Amygdala (tissue), 56 donors: ENCODE measurements at regions not wholly inside any gene's neighbourhood (a gene's known extent, or its start where the extent isn't known, plus 50 kb on each side); places are given as distances from the start of the nearest gene placed in this dataset.
"Not testable (repeated sequence)": the region's sequence is repeated elsewhere in the genome, so short reads cannot be mapped to it uniquely, and the experiment has no call there.

ENCODE experiments used
- DNase-seq, 56 donors: peaks; one replicate each; lab custom pipeline; 2025; lab: John Stamatoyannopoulos, UW

DNA sequence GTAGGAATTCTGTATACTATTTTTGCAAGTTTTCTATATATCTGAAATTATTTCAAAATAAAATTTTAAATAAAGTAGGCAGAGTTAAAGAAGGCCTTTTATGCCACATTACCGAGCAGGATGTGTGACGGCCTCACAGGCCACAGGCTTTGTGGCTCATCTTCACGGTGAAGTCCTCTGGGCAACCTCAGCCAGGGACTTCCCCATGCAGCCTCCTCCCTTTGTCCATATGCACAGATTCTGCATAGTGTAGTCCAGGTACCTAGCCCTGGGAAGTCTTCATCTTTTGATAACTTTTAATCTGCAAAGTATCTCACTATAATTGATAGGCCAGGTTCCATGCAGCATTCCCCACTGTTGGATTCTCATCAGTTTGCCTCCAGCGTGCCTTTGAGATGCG, 62.8 kb downstream of the ARHGAP11B start:
- DNase-seq, result not testable (repeated sequence)

- DNase-seq, result not testable (repeated sequence)
Observed at GRCh38 chr15:30690153-30690552, 64.2 kb downstream of the ARHGAP11B start.

DNA sequence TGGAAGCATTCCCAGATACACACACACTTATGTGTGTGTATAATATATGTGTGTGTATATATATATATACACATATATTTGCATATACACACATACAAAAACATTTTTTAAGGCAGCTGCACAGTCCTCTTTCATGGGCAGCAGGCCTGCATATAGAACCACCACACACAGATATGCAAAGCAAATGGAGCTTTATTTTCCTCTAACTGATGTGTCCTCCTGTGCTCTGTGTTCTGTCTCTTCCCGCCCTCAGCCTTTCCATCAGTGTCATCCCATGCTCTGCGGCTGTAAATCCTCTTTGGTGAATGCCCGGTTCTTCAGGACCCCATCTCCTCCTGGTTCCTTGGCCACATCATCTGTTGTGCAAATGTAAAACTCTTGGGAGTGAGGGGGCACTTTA, 69.9 kb downstream of the ARHGAP11B start:
- DNase-seq, result not testable (repeated sequence)

- not testable (repeated sequence) for DNase-seq
Observed at GRCh38 chr15:30696439-30697314, 70.7 kb downstream of the ARHGAP11B start.

- not testable (repeated sequence) for DNase-seq
Observed at GRCh38 chr15:30697315-30697685, 71.4 kb downstream of the ARHGAP11B start.

DNA sequence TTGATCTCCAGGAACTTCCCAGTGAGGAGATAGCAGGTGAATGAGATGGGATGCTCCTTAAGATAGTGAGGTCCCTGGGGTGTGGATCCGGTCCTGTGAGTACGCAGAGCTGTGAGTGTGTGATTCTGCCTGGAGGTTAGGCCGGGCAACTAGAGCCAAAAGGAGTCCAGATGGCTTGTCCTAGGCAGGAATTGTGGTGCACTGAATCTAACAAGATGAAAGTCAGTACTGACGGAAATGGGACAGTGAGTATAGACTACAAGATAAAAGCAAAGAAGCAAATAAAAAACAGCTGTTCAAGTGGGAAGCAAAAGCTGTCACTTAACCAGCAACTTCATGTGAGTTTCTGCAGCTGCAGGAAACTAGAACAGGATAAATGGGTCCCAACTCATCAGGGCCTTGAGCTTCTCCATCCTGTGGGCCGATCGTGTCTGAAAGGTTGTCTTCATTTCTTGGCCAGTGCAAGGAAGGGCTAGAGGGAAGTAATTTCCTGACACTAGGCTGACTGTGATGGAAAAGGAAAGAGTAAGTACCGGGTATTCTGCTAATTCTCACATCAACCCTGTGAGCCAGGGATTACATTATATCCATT, 74.2 kb downstream of the ARHGAP11B start:
- not testable (repeated sequence) for DNase-seq

- DNase-seq, result not testable (repeated sequence)
Observed at GRCh38 chr15:30707976-30708685, 82.2 kb downstream of the ARHGAP11B start.

- DNase-seq, result not testable (repeated sequence)
Observed at GRCh38 chr15:30708809-30709208, 82.9 kb downstream of the ARHGAP11B start.

GRCh38 chr15:30718038-30718643, 92.2 kb downstream of the ARHGAP11B start:
- not testable (repeated sequence) for DNase-seq

GRCh38 chr15:30719363-30719762, 93.4 kb downstream of the ARHGAP11B start:
- DNase-seq, result not testable (repeated sequence)

GRCh38 chr15:30720825-30721224, 94.9 kb downstream of the ARHGAP11B start:
- not testable (repeated sequence) for DNase-seq

DNA sequence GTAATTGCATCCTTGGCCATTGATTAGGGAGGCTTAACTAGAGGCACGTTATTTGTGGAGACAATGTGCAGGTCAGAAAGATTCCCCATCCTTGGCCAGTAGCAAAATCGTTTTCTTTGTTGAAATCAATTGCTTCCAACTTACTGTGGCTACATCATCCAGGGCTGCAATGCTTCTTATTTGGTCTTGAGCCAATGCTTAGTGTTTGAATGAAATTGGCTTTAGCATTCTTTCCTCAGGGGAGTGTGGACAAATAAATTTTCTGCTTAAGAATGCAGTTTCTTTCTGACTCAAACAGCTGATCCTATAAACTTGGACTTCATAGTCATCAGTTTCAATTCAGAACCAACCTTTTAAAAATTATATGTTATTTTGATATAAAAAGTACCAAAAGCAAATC, 95.6 kb downstream of the ARHGAP11B start:
- DNase-seq, result not testable (repeated sequence)

DNA sequence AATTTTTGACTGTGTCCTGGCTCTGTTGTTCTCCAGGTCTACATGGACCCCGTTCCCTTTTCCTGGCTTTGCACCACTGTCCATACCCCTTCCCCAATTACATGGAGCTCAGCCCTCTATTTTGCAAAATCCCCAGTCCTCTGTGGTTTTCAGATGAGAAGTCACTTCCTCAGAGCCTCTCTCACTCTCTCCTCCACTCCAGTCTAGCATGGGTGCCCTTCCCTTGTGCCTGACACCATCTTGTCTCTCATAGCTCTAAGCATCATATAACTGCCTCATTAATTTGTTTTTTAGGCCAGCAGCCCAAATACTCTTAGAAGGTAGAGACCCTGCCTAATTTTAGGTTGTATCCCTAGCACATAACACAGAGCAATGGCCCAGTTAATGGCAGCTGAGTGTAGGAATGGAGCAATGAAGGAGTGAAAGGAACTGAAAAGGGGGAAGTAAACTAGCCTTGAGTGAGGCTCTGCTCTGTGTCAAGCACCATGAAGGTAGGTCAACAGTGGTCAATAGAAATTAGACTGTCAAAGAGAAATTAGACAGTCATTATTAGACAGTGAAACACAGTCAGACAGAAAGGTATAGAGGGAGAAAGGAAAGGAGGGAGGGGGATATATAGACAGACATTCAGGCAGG, 97.7 kb downstream of the ARHGAP11B start:
- DNase-seq, result not testable (repeated sequence)

DNA sequence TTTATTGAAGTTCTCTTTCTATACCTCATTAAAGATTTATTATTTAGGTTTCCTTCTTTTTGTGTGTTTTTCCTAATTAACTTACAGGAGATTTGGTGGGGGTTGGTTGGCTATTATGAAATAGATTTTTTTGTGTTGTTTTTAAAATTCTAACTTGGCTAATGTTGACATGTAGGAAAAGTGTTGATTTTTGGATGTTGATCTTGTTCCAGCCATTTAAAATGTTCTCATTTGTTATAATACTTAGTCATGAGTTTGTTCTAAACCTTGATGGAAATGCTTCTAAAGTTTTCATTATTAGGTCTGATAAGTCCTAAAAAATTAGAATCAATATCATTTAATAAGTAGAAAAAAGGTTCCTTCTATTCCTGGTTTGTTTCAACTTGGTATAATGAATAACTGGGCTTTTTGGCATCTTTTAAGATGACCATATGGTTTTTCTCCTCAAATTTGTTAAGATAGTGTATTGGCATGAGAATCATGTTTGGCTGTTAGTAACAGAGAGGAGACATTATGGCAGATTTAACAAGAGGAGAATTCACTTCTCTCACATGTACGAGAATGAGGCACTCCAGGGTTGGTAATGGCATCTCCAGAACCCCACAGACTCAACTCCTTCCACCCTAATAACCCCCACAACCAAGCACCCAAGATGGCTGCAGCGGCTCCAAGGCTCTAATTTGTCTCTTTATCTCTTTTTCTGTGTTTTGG, 104.1 kb downstream of the ARHGAP11B start:
- DNase-seq, result not testable (repeated sequence)

DNA sequence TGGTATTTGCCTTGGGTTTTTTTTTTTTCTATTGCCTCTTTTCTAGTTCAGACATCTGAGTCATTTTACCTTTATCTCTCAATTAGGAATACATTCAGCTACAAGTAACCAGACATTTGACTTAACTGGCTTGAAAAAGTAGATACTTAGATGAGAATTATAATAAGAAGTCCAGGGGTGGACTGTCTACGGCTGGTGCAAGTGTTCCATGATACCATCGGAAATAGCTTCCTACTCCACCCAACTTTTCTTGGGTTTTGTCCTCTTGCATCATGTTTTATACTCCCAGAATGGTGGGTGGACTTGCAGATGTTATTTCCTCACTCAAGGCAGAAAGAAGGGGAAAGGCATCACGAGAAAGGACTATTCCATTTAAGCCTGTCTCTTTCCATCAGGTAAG, 104.7 kb downstream of the ARHGAP11B start:
- DNase-seq, result not testable (repeated sequence)

DNA sequence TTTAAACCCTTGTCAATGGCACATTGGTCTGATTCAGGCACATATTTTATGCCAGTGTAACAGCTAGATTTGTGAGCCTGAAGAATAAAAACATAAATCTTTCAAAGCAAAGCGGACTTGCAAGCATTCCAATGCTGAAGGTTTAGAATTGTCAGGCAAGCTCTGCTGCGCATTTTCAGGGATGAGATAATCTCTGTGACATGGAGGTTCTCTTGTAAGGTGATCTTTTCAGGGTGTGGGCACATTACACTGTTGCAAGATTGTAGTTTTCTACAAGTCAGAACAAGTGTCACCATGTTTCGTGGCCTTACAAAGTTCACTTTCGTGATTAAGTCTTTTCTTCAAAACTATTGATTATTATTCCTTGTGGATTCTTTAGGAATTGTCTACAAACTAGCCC, 106.2 kb downstream of the ARHGAP11B start:
- not testable (repeated sequence) for DNase-seq

GRCh38 chr15:30735884-30736564, 110.1 kb downstream of the ARHGAP11B start:
- not testable (repeated sequence) for DNase-seq

- not testable (repeated sequence) for DNase-seq
Observed at GRCh38 chr15:30742796-30743195, 116.9 kb downstream of the ARHGAP11B start.

DNA sequence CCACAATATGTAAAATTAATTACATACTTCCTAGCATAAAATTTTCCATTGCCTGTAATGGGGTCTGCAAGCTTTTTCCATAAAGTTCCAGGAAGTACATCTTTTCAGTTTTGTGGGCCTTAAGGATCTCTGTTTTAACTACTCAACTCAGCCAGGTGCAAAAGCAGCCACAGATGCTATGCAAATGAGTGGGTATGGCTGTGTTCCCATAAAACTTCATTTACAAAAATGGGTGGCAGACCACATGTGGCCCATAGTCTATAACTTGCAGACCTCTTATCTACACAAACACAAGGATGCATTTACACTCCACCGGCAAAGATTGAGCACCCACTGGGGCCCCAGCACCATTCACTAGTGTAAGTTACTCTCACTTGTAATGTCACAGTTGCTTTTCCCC, 123.1 kb downstream of the ARHGAP11B start:
- not testable (repeated sequence) for DNase-seq
